IMR-90 (cell line): ENCODE measurements at regions not wholly inside any gene's neighbourhood (a gene's known extent, or its start where the extent isn't known, plus 50 kb on each side); places are given as distances from the start of the nearest gene placed in this dataset.

Experiments used
- CEBPB ChIP-seq: IDR thresholded peaks from 2 replicates; pipeline ENCODE4 v1.6.1; 2012; ENCODE audit warnings: low read depth, low read length, improper control_type of control experiment
- CHD1 ChIP-seq: IDR thresholded peaks from 2 replicates; pipeline ENCODE4 v1.6.1; 2012; ENCODE audit warnings: low read depth, low read length, improper control_type of control experiment
- CTCF ChIP-seq: conservative IDR thresholded peaks from 2 replicates; pipeline ENCODE4 v1.5.1; 2012; ENCODE audit warnings: mild to moderate bottlenecking, low read depth, low read length, improper control_type of control experiment
- ELK1 ChIP-seq: fragments of 150-350 bp; IDR thresholded peaks from 2 replicates; pipeline ENCODE4 v1.6.1; 2016; ENCODE audit warnings: low read depth, mild to moderate bottlenecking, low read length, moderate library complexity, borderline replicate concordance
- FOS ChIP-seq: fragments of 150-350 bp; IDR thresholded peaks from 2 replicates; pipeline ENCODE4 v1.6.1; 2016; ENCODE audit warnings: low read depth, low read length
- MAFK ChIP-seq: IDR thresholded peaks from 2 replicates; pipeline ENCODE4 v1.6.1; 2012; ENCODE audit warnings: low read depth, low read length, improper control_type of control experiment
- MAZ ChIP-seq: IDR thresholded peaks from 2 replicates; pipeline ENCODE4 v1.6.1; 2012; ENCODE audit warnings: low read depth, mild to moderate bottlenecking, low read length, improper control_type of control experiment, moderate library complexity, borderline replicate concordance
- MXI1 ChIP-seq: IDR thresholded peaks from 2 replicates; pipeline ENCODE4 v1.6.1; 2012; ENCODE audit warnings: low read depth, mild to moderate bottlenecking, low read length, moderate library complexity, borderline replicate concordance
- POLR2A ChIP-seq: IDR thresholded peaks from 2 replicates; pipeline ENCODE4 v1.6.1; 2012; ENCODE audit warnings: mild to moderate bottlenecking, low read depth, low read length
- RFX5 ChIP-seq: IDR thresholded peaks from 2 replicates; pipeline ENCODE4 v1.8.0; 2012; ENCODE audit warnings: low read depth, mild to moderate bottlenecking, low read length, moderate library complexity
- SMC3 ChIP-seq: fragments of 150-350 bp; IDR thresholded peaks from 2 replicates; pipeline ENCODE4 v1.6.1; 2016; ENCODE audit warnings: low read depth, mild to moderate bottlenecking, antibody characterized with exemption, low read length, moderate library complexity
- TF ChIP-seq, protein P1 (sequence below): fragments of 150-350 bp; IDR thresholded peaks from 2 replicates; pipeline ENCODE4 v1.6.1; 2017; ENCODE audit warnings: mild to moderate bottlenecking, antibody characterized with exemption, low read length, low read depth

GRCh38 chr10:43793704-43794103, 145.0 kb upstream of the ZNF32 start:
- TF ChIP-seq POLR2A = no peak
- no peak for TF ChIP-seq CTCF
- TF ChIP-seq FOS = no peak
- TF ChIP-seq SMC3 = no peak
- TF ChIP-seq CHD1 = no peak
- TF ChIP-seq CEBPB = peak; percentile 92
- TF ChIP-seq ELK1 = no peak
- no peak for TF ChIP-seq MAFK
- TF ChIP-seq MXI1 = no peak
- TF ChIP-seq, protein P1, sequence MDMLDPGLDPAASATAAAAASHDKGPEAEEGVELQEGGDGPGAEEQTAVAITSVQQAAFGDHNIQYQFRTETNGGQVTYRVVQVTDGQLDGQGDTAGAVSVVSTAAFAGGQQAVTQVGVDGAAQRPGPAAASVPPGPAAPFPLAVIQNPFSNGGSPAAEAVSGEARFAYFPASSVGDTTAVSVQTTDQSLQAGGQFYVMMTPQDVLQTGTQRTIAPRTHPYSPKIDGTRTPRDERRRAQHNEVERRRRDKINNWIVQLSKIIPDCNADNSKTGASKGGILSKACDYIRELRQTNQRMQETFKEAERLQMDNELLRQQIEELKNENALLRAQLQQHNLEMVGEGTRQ = no peak
- no peak for TF ChIP-seq MAZ
- TF ChIP-seq RFX5 = no peak
